OCI-LY7 (cell line): ENCODE measurements at regions not wholly inside any gene's neighbourhood (a gene's known extent, or its start where the extent isn't known, plus 50 kb on each side); places are given as distances from the start of the nearest gene placed in this dataset.
"Not testable (repeated sequence)": the region's sequence is repeated elsewhere in the genome, so short reads cannot be mapped to it uniquely, and the experiment has no call there.

Experiments
- CTCF ChIP-seq: fragments of 200-600 bp; sonication (generic); conservative IDR thresholded peaks from 2 replicates; pipeline ENCODE4 v1.5.1; 2014; ENCODE audit warnings: mild to moderate bottlenecking, antibody characterized with exemption, low read length, moderate library complexity, mixed read lengths
- EZH2phosphoT487 ChIP-seq: fragments of 200-600 bp; sonication (generic); IDR thresholded peaks from 2 replicates; pipeline ENCODE4 v1.6.1; 2018; ENCODE audit warnings: low read depth, borderline replicate concordance, mild to moderate bottlenecking, mixed run types, antibody characterized with exemption, low read length, moderate library complexity, mixed read lengths

- TF ChIP-seq CTCF, EZH2phosphoT487: not testable (repeated sequence)
Measured at GRCh38 chr10:46202405-46202804, 84.4 kb upstream of the ANTXRL start.
